Liver (tissue), 3 donors: ENCODE measurements at regions not wholly inside any gene's neighbourhood (a gene's known extent, or its start where the extent isn't known, plus 50 kb on each side); places are given as distances from the start of the nearest gene placed in this dataset.

Experiments
- HNF4G ChIP-seq: IDR thresholded peaks from 2 replicates; pipeline ENCODE4 v1.6.1; 2016; ENCODE audit warnings: antibody characterized with exemption
- RAD21 ChIP-seq, 2 donors: IDR thresholded peaks; 2 replicates each; pipeline ENCODE4 v1.6.1; 2016; ENCODE audit warnings: antibody characterized with exemption in 2 of 2, mild to moderate bottlenecking in 2 of 2
- SP1 ChIP-seq: IDR thresholded peaks from 2 replicates; pipeline ENCODE4 v1.6.1; 2018; ENCODE audit warnings: antibody characterized with exemption, mild to moderate bottlenecking
- TAF1 ChIP-seq: conservative IDR thresholded peaks from 2 replicates; pipeline ENCODE4 v1.6.1; 2016; ENCODE audit warnings: antibody characterized with exemption, mild to moderate bottlenecking
- YY1 ChIP-seq: IDR thresholded peaks from 2 replicates; pipeline ENCODE4 v1.6.1; 2016; ENCODE audit warnings: antibody characterized with exemption, mild to moderate bottlenecking
- TF ChIP-seq, protein P1 (sequence below): fragments of 150-350 bp; IDR thresholded peaks from 2 replicates; pipeline ENCODE4 v1.5.1; 2017; ENCODE audit warnings: improper control_type of control experiment, low read depth, low read length; ENCODE audit not compliant: missing input control
- donor health status: healthy.
- donor health status: healthy.

DNA sequence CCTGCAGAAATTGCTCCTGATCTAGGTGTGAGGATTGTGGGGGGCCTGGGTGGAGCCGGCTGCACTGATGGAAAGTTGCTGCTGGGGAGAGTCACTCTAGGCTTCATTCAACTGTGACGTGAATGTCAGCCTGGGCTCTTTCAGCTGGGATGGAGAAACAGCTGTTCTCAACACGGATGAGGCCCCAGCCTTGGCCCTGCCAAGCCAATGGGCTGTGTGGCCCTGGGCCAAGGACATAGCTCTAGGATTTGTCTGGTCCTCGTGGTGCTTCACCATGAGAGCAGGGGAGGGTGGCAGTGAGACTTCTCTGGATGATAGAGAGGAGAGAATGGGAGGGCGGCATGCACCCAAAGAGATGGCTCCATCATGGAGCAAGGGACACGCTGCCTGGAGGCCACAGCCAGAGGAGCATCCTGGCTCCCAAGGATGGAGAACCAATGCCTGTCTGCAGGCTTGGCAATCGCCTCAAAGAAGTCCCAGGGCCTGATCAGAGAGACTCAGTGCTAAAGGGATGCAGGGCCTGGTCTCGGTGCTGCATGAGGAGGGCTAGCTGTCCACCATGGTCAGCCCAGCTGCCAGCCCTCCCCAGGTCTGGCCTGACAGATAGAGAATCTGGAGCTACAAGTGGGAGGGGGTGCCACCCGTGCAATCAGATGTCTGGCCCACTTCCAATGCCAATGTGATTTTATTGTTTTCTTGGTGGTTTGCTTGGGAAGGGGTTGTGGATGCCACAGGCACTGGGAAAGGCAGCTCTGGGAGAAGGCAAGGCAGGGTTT lies 141.0 kb downstream of the GADD45G start:
- TF ChIP-seq HNF4G = no peak
- TF ChIP-seq, protein P1, sequence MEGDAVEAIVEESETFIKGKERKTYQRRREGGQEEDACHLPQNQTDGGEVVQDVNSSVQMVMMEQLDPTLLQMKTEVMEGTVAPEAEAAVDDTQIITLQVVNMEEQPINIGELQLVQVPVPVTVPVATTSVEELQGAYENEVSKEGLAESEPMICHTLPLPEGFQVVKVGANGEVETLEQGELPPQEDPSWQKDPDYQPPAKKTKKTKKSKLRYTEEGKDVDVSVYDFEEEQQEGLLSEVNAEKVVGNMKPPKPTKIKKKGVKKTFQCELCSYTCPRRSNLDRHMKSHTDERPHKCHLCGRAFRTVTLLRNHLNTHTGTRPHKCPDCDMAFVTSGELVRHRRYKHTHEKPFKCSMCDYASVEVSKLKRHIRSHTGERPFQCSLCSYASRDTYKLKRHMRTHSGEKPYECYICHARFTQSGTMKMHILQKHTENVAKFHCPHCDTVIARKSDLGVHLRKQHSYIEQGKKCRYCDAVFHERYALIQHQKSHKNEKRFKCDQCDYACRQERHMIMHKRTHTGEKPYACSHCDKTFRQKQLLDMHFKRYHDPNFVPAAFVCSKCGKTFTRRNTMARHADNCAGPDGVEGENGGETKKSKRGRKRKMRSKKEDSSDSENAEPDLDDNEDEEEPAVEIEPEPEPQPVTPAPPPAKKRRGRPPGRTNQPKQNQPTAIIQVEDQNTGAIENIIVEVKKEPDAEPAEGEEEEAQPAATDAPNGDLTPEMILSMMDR = no peak
- no peak for TF ChIP-seq SP1
- no peak for TF ChIP-seq TAF1
- TF ChIP-seq YY1 = no peak
- TF ChIP-seq RAD21 (IDR thresholded peaks at IDR 0.05) = no peak
